ENCODE measurements at regions not wholly inside any gene's neighbourhood (a gene's known extent, or its start where the extent isn't known, plus 50 kb on each side); places are given as distances from the start of the nearest gene placed in this dataset.

DNA sequence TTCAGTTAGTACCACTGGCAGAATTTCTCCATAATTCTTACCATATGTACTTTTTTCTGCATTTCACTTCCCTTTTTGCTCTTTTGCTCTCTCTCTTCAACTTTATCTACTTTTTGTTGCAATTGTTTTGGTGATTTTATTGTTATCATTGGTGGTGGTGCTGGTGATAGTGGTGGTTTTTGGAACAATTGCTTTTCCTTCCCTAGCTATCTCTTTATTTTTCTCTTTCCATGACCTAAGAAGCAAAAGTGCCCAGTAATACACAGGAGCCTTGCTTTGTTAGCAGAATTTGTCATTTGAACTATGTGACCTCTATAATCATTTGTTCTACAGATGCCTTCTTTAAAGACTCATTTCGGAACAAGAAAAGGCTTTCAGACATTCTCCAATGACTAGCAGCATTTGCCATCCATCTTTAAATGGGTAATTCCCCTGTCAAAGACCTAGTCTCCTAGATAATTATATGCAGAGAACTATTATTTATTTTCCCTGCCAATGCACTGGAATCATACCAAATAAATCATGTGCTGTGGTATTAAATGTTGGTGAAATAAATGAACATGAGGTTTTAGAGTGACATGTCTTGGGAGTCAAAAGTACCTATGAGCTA is 154.5 kb downstream of the GASK1B start:
- intact Hi-C loops (cut with DNase I), result no loop called here
- DNase-seq (no peak), ATAC-seq (no peak)

DNA sequence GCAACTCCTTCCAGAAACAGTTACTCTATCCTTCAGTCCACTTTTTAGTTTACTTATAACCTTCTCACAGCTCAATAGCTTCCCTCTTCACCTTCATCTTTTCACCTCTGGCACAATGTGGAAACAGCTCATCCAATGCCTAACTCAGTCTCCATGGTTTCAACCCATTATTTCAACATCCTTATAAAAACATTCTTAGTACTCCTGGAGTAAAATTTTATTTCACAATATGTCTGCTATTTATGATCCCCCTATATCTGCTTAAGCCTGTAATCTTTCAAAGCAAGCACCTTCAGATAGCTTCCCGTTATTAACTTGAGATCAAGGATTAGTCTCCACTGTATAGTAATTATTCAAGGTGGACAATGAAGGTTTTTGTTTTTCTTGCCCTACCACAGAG is 156.3 kb downstream of the GASK1B start:
- intact Hi-C loops (cut with DNase I), result no loop called here
- peak in 1 of 2 donors; percentile 81 for ATAC-seq

DNA sequence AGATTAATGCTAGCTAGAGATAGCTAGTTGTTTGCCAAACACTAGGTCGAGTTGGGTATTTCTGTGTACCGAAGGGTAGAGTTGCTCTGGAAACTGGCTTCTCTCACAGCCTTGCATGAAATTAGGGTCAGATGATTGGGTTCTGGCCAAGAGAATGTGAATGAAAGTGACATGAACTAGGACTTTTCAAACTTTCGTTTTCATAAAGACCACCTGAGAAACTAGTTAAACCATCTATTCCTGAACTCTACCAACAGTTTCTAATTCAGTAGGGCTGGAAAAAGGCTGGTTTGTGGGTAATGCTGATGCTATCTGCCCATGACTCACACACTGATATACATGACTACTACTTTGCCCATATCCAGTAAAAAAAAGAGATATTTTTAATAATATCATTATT is 157.6 kb downstream of the GASK1B start:
- peak in 1 of 2 donors; percentile 66 for ATAC-seq
- DNase-seq, result no peak
- intact Hi-C loops (cut with DNase I), result no loop called here

More for the DNA sequence above, 156.3 kb downstream of the GASK1B start:
- no peak for DNase-seq

- intact Hi-C loops (cut with DNase I), result no loop called here
- DNase-seq (no peak), ATAC-seq (no peak)
Measured at GRCh38 chr4:158013858-158014257, 159.0 kb downstream of the GASK1B start.

DNA sequence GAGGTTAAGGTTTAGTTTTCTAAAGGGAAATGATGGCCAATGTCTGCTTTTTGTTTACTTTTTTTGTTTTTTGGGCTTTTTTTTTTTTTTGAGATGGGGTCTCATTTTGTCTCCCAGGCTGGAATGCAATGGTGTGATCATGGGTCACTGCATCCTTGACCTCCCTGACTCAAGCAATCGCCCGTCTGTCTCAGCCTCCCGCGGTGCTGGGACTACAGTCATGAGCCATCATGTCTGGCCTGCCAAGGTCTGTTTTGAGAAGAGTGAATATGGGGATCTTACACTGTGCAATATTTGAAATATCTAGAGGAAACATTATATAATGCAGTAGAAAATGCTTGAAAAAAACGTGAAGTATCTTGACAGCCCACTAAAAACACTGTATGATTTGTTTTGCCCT is 162.5 kb downstream of the GASK1B start:
- peak in 1 of 2 donors; percentile 29 for ATAC-seq
- no peak for DNase-seq
- intact Hi-C loops (cut with DNase I), result no loop called here

DNA sequence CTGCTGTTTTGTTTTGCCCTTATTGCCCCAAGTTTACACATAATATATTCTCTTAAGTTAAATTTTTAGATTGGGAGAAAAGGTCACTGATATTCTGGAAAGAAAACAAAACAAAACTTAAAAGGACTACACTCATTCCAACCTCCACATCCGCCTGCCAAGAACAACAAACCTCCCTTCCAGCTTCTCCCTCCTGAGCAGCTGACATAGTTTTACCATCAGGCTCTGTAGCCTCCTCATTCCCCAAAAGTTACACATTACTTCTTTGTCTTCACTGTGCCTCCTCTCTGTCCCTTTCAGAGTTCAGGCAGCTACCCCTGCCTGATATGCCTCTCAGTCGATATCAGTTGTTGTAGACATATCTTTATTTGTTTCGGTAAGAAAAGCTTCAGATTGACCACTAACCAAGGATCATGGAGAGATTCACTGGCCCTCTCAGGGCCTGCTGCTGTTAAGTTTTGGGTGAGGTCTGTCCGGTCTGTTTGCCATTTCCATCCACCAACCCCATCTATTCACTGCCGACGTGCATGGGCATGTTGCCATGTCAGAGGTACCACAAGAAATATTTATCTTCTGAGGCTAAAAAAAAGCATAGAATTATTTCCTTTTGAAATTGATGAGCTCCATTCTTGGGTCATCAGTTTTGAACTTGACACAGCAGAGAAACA is 164.1 kb downstream of the GASK1B start:
- intact Hi-C loops (cut with DNase I), result no loop called here
- DNase-seq (peak; percentile 60), ATAC-seq (peak in 1 of 2 donors; percentile 89)

GRCh38 chr4:158007566-158007965 is 165.3 kb downstream of the GASK1B start:
- no peak for DNase-seq
- ATAC-seq, result peak in 1 of 2 donors; percentile 31
- intact Hi-C loops (cut with DNase I), result no loop called here

- ATAC-seq, result peak; percentile 57 to 70
- no peak for DNase-seq
- intact Hi-C loops (cut with DNase I), result no loop called here
Measured at GRCh38 chr4:158006990-158007389, 165.8 kb downstream of the GASK1B start.

GRCh38 chr4:158005021-158005420 is 167.8 kb downstream of the GASK1B start:
- ATAC-seq, result no peak
- intact Hi-C loops (cut with DNase I), result no loop called here
- DNase-seq, result no peak

GRCh38 chr4:158004101-158004500 is 168.7 kb downstream of the GASK1B start:
- ATAC-seq (no peak), DNase-seq (no peak)
- intact Hi-C loops (cut with DNase I), result no loop called here

GRCh38 chr4:158003212-158003611 is 169.6 kb downstream of the GASK1B start:
- intact Hi-C loops (cut with DNase I), result no loop called here
- ATAC-seq (no peak), DNase-seq (no peak)

DNA sequence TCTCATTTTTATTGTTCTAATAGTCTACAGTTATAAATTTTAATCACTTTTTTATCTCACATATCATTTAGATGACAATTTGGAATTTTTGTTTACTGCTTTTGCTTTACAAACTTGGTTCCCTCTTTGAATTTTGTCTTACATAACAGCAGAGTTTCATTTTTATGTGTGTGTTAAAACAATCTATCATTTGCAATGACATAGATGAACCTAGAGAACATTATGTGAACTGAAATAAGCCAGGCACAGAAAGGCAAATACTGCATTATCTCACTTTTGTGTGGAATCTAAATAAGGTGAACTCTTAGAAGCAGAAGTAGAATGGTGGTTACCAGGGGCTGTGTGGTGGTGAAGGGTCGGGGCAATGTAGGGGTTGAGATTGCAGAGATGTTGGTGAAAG is 170.7 kb downstream of the GASK1B start:
- DNase-seq (no peak), ATAC-seq (no peak)
- intact Hi-C loops (cut with DNase I), result no loop called here

DNA sequence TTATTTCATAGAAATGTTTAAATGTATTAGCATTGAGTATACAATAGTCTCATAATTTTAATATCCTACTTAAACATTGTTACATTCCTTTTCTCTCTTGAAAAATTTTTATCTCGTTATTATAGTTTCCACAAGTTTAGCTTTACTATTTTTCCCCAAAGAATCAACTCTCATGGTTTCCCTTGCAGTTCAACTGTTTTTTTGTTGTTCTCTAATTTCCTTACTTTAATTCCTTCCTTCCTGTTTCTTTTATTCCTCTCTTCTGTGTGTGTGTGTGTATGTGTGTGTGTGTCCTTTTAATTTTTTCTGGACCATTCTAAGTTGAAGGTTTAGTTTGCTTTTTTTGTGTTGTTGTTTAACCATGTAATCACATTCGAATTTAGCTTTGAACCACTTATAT is 171.1 kb downstream of the GASK1B start:
- intact Hi-C loops (cut with DNase I), result no loop called here
- DNase-seq (no peak), ATAC-seq (no peak)

DNA sequence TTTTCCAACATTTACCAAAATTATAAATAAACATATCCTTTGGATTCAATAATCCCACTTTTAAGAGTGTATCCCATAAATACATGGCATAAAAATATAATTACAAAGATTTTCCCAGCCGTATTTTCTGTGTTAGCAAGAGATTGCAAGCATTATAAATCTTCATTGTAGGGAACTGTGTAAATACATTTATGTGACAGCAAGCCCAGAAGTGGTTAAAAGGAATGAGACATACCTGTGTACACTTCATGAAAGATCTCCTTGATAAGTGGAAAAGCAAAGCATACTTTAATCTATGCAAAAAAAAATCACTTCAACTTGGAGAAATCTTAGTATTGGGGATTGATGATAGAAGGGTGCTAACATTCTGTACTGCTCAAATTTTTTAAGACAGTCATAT is 173.1 kb downstream of the GASK1B start:
- intact Hi-C loops (cut with DNase I), result loop anchor here in 1 of 2 donors (10.0 kb wide), 1 partner anchor 625 kb away; no protein-coding TSS in a partner anchor
- ATAC-seq (no peak), DNase-seq (no peak)

DNA sequence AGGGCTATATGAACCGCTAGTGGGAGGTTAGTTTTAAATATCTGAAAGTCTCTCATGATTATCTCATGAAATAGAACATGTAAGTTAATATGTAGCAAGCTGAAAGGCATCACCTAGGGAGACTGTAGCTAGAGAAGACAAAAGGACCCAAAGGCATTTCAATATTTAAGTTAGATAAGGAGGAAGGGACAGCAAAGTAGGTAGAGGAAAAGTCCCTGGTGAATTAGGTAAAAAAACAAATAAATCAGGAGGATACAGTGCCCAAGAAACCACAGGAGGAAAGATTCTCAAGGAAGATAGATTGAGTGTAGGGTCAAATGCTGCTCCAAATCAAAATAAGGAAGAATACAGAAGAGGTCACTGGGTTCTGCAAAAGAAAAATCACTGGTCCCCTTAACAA is 175.5 kb downstream of the GASK1B start:
- intact Hi-C loops (cut with DNase I), result loop anchor here in 1 of 2 donors (10.0 kb wide), 1 partner anchor 628 kb away; no protein-coding TSS in a partner anchor
- ATAC-seq, result no peak
- DNase-seq, result no peak

- intact Hi-C loops (cut with DNase I), result loop anchor here in 1 of 2 donors (10.0 kb wide), 1 partner anchor 628 kb away; no protein-coding TSS in a partner anchor
- ATAC-seq, result no peak
- no peak for DNase-seq
Measured at GRCh38 chr4:157996061-157997028, 176.5 kb downstream of the GASK1B start.

GRCh38 chr4:157994863-157995262 is 178.0 kb downstream of the GASK1B start:
- intact Hi-C loops (cut with DNase I), result loop anchor here (5.0 to 10.0 kb wide), 3 partner anchors 177 to 630 kb away; partner anchors contain the start of gene GASK1B (in 1 of the 2)
- DNase-seq, result no peak
- no peak for ATAC-seq

DNA sequence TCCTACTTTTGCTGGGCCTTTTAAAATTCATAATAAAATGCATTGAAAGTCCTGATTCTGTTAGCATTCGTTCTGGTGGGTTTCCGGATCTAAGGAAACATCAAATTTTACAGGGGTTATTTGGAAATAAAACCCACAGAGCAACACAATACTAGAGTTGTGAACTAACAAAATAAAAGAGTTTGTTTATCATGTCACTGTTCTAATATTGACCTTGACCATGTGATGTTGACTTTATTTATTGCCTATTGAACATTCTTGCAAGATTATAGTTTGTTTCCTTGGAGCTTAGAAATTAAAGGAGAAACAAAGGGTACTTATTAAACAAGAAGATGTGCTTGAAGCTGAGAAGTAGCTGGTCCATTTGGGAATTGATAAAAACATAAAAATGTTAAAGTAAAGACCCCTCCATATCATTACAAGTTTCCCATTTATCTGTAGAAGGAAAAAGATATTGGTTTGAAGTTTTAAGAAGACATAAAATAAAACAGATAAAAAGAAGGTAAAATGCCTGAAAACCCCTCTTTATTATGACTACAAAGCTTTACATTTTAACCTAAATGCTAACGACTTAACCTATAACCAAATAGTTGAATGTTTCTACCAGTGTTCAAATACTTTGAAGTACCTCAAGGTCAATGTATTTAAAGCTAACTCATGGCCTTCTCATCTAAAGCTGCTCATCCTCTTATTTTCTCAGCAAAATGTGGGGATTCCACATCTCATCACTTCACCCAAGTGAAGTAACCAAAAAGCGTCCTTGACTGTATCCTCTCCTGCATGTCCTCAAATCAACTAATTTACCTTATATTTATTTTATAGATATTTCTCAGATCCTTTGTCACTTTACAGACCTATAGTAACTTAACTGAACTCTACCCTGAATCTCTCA is 179.6 kb downstream of the GASK1B start:
- intact Hi-C loops (cut with DNase I), result loop anchor here (2.0 to 10.0 kb wide), 4 partner anchors 178 to 632 kb away; partner anchors contain the start of gene GASK1B (in 1 of the 2)
- DNase-seq, result no peak
- no peak for ATAC-seq

Data from left cardiac atrium (tissue), 4 donors.